Endometrium (tissue), 2 donors: ENCODE measurements at regions not wholly inside any gene's neighbourhood (a gene's known extent, or its start where the extent isn't known, plus 50 kb on each side); places are given as distances from the start of the nearest gene placed in this dataset.

Experiments
- FAIRE-seq: peaks from 2 replicates; lab custom pipeline; 2012; peaks lifted over from hg19 to GRCh38; lab: Jason Lieb, UNC
- donor health status: control.
- donor health status: control.

DNA sequence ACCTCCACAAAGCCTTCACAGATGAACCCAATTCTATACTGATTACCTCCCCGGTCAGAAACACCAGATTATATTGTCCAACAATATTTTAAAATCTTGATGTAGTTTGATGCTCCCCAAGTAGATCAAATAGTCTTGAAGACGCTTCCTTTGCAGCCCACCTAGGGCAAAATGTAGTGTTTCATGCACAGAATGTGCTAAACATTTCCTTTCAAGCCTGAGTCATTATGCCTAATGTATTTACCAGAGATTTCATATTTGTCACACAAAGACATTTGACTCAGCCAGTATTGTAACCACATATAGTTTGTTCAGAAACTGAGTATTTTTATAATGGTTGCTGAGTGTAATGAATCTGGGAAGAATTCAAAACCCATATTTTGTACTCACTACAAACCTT, 1396.8 kb downstream of the LRRC4C start:
- no peak for FAIRE-seq

- FAIRE-seq: no peak
Observed at GRCh38 chr11:40061221-40061620, 1398.2 kb downstream of the LRRC4C start.

GRCh38 chr11:40054631-40055030, 1404.8 kb downstream of the LRRC4C start:
- no peak for FAIRE-seq

DNA sequence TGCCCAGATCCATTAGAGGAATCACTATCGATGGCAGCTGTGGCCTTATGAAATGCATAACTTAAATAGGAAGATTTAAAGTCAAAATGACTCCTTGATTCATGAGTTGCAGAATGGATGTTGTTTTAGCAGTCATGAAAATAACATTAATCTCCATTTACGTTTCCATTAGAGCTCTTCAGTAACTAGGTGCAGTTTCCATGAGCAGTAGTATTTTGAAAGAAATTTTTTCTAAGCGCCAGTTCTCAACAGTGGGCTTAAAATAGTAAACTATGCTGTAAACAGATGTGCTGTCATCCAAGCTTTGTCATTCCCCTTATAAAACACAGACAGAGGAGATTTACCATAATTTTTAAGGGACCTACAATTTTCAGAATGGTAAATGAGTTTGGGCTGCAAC, 1414.1 kb downstream of the LRRC4C start:
- no peak for FAIRE-seq

DNA sequence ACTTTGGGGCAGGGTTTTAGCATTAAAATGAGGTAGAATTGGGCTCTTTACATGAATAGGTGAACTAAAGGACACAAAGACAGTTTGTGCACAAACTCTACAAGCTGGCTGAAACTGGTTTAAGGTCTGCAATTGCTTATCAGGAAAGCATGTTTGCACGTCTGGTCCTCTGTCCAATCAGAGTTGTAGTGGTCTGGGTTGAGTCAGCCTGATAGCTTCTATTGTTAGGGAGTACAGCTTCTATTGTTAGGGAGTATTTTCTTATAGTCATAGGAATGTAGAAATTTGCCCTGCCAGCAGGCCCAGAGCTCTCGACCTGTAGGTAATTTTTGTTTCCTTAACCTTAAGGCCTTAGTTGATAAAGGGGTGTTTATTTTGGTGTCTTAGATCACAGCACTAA, 1422.4 kb downstream of the LRRC4C start:
- no peak for FAIRE-seq

DNA sequence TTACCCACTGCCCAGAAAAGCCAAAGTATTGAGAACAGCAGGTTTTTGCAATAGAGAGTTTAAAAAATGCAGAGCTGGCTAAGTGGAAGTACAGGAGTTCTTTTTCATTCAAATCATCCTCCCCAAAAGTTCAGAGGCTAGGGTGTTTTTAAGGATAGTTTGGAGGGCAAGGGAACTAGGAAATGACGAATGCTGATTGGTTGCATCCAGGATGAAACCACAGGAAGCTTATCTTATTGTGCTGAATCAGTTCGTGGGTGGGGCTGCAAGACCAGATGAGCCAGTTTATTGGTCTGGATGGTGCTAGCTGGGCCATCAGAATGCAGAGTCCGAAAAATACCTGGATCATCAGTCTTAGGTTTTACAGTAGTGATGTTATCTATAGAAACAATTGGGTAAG, 1427.1 kb downstream of the LRRC4C start:
- no peak for FAIRE-seq

GRCh38 chr11:40030867-40031266, 1428.6 kb downstream of the LRRC4C start:
- no peak for FAIRE-seq

- no peak for FAIRE-seq
Observed at GRCh38 chr11:40029391-40029790, 1430.1 kb downstream of the LRRC4C start.

DNA sequence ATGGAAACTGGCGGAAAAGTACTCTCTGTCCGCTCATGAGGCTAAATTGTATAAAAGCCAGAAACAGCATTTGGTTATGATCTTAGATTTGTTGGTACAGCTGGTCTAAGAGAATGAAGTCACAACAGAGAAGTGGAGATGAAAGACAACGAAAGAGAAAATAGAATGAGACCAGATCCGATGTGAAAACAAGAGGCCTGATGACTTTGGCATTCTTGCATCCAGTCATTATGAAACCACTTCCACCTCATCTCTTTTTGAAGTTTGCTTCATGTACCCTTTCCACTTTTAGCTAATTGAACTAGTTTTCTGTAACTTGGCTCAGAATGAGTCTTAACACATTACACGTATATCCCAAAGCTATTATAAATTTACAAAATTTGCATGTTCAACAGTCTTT, 1431.7 kb downstream of the LRRC4C start:
- FAIRE-seq: no peak

- no peak for FAIRE-seq
Observed at GRCh38 chr11:40023724-40024123, 1435.7 kb downstream of the LRRC4C start.

DNA sequence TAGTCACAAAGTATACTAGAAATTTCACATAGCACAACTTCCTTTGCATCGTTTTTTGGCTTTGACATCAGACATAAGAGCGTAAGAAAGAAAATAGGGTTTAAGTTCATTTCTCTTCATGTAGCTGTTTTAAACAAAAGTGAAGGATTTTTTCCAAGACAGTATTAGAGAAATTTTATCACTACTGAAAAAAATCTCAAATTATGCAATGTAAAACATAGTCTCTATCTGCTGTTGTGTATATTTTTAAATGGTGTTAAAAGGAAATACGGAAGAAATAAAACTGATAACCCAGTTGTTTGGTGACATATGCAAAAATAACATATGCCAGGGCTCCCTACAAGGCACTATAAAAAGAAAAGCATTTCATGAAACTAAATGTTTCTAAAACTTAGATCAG, 1449.4 kb downstream of the LRRC4C start:
- no peak for FAIRE-seq

GRCh38 chr11:39992551-39992950, 1466.9 kb downstream of the LRRC4C start:
- no peak for FAIRE-seq

DNA sequence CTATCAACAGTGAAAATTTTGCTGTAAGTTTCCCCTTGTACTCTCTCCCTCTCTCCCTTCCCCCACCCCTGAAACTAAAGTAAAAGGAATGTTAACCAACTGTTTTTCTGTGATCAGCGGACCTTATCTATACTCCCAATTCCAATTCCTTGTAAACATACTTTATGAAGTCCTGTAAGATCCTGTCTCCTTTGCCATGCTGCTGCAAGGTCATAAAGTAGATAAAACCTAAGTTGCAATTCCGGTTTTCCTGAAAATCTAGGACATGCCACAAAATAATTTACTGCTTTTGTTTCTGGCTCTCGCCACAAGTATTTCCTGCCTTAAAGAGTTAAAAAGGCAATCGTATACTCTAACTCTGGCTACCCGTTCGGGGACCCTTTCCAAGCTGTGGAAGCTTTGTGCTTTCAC, 1469.0 kb downstream of the LRRC4C start:
- no peak for FAIRE-seq

- no peak for FAIRE-seq
Observed at GRCh38 chr11:39975091-39975490, 1484.4 kb downstream of the LRRC4C start.

DNA sequence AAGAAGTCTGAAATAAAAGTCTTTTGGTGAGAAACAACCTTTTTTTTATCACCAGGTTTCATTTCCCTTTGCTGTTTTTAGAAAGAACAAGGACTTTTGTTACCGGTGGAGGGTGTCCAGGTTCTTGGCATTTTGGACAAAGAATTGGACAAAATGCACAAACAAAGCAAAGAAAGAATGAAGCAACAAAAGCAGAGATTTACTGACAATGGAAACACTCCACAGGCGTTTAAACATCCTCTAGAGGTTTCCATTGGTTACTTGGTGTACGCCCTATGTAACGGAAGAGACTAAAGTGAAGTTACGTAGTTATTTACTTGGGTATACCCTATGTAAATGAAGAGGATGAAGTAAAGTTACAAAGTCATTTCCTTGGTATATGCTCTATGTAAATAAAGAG, 1487.0 kb downstream of the LRRC4C start:
- FAIRE-seq: no peak

- FAIRE-seq: no peak
Observed at GRCh38 chr11:39971938-39972337, 1487.5 kb downstream of the LRRC4C start.

DNA sequence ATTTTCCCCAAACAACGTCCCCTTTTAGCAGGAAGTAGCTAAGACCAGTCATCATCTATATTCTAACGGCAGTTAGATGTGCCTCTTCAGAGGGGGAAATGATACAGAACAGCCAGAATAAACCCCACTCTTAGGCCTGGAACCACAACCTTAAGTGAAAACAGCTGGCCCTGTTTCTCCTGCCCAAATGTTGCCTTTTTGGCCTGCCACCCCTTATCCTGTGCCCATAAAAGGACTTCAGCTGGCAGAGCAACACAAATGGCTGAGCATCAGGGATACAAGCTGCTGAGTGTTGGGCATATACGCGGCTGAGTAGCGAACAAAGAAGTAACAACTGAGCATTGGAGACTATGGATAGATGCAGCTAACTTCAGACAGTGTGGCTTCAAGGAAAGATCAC, 1491.4 kb downstream of the LRRC4C start:
- no peak for FAIRE-seq

- no peak for FAIRE-seq
Observed at GRCh38 chr11:39965701-39966100, 1493.8 kb downstream of the LRRC4C start.

GRCh38 chr11:39960206-39960605, 1499.2 kb downstream of the LRRC4C start:
- no peak for FAIRE-seq

DNA sequence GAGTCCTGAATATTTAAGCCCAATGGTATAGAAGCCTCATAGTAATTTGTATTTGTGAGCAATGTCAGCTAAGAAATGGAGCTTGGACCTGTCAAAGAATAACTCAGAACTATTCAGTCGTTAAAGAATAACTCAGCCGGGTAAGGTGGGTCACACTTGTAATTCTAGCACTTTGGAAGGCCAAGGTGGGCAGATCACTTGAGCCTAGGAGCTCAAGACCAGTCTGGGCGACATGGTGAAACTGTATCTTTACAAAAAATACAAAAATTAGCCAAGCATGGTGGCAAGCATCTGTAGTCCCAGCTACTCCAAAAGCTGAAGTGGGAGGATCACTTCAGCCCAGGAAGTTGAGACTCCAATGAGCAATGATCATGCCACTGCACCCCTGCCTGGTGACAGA, 1526.5 kb downstream of the LRRC4C start:
- no peak for FAIRE-seq

DNA sequence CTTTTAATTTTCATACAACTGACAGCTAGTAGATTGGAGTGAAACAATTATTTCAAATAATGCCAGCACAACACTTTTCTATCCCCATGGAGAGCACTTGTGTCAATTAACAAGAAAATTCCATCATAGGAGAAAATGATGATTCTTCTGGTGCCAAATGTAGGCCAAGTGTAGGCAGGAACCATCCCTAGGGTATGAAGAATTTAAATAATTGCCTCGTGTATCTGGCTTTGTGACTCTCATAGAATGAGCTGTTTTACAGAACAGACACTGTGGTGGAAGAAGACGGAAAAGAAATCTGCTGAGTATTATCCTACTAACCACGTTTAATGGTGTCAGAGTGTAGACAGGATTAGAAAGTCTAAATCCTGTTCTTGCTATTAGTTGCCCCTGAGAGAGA, 1542.2 kb downstream of the LRRC4C start:
- FAIRE-seq: no peak

DNA sequence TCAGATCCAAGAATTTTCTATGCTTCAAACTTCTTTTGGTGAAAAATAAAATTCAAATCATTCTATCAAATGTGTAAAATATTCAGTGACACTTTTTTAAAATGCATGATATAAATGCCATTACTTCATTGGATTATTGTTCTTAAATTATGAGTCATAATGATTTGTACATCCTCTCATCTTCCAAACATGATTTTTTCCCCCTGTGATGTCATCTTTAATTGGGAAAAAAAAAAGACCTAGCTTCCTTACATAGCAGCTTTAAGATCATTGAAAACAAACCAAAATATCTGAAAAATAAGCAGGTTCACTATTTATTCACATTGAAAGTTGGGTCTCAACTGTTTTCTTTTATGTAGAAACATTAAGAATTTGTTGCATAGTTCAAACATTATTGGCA, 1549.4 kb downstream of the LRRC4C start:
- no peak for FAIRE-seq

DNA sequence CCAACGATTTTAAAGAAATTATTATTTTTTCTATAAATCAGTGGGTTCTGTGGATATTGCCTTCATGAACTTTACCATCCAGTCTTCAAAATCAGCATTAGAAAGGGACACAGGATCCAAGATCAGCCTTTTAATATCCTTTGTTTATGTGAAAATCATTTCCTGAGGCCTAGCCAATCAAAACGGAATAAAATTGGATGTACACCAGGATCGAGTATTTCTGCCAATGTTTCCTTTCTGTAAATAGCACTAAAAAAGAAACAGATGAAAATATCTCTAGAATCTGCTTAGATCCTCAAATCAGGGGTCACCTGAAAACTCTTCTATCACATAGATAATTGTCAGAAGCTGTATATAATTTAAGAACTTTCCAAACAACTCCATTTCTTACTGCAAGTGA, 1598.5 kb downstream of the LRRC4C start:
- FAIRE-seq: no peak

DNA sequence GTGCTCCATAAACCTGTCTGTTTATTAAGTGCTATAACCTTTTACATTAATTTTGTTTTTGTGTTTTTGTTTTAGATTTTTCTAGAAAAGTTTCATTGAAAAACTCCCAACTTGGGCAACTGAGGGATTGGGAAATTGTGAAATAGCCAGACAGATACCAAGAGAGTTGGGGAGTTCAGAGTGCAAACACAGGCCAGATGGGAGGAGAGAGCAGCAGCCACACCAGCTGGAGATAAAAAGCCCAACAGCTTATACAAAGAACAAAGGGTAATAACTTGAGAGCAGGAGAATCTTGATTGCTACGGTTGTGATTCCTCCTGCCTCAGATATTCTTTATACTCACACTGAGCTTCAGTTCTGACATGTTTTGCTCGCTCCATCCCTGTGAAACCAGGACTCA, 1642.2 kb downstream of the LRRC4C start:
- FAIRE-seq: peak; percentile 26

DNA sequence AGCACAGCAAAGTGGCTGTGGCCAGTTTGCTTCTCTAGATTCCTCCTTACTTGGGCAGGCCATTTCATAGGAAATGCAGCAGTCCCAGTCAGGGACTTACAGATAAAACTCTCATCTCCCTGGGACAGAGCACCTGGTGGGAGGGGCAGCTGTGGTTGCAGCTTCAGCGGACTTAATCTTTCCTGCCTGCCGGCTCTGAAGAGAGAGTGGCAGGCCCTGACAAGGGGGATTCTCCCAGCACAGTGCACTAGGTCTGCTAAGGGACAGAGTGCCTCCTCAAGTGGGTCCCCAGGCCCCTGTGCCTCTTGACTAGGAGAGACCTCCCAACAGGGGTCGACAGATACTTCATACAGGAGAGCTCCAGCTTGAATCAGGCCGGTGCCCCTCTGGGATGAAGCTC, 1649.1 kb downstream of the LRRC4C start:
- no peak for FAIRE-seq
